ENCODE measurements at regions not wholly inside any gene's neighbourhood (a gene's known extent, or its start where the extent isn't known, plus 50 kb on each side); places are given as distances from the start of the nearest gene placed in this dataset.

DNA sequence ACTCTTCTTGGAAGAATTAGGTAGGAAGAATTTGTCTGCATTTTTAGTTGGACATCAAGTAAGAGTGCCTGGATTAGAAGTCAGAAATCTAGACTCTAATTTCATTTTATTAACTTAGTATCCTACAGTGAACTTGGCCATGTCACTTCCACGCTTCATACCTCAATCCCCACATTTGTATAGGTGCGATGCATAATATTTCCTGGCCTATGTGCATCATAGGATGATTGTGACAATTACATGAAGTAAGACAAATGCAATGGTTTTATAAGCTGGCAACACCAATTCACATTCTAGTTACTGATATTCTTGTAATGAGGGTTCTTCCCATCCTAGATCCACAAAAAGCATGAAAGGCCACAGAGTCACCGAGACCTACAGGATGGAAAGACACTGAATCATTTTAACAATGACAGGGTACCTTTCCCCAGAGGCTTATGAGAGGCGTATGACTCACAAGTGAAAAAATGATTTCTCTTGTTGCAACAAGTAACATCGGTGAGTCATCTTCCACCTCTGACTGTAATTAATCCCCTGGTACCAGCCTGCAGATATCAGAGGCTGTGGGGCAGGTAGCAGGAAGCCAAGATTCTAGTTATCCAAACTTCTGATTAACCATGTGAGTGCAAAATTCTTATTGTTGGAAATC, 56.0 kb upstream of the OR5AK2 start:
- H3K9me3 ChIP-seq, result no peaks in the 10 kb centered on the region
- TF ChIP-seq POLR2A (IDR thresholded peaks at IDR 0.05) (no peak), CTCF (IDR thresholded peaks at IDR 0.05) (no peak)
- WGBS, 2 donors, result 62 to 72% methylated on average over 5 of the region's 5 CpGs
- H3K4me1 ChIP-seq, result no peaks in the 10 kb centered on the region
- no peak for ATAC-seq
- DNase-seq, result no peak
- H3K27ac ChIP-seq, result no peak overlapping the region
- no peak overlapping the region for H3K4me3 ChIP-seq
- no peaks in the 10 kb centered on the region for H3K27me3 ChIP-seq
- intact Hi-C loops (cut with DNase I), result no loop called here
- no peaks in the 10 kb centered on the region for H3K36me3 ChIP-seq (replicated peaks in 1 of 2; ENCODE audit: insufficient read depth in 1 of 2, low read depth in 2 of 2)

GRCh38 chr11:56923116-56923515, 65.6 kb upstream of the OR5AK2 start:
- no peaks in the 10 kb centered on the region for H3K27me3 ChIP-seq
- H3K36me3 ChIP-seq (replicated peaks in 1 of 2; ENCODE audit: insufficient read depth in 1 of 2, low read depth in 2 of 2), result no peaks in the 10 kb centered on the region
- ATAC-seq (no peak), DNase-seq (no peak)
- H3K9me3 ChIP-seq, result no peaks in the 10 kb centered on the region
- no peak overlapping the region for H3K4me3 ChIP-seq
- TF ChIP-seq POLR2A (IDR thresholded peaks at IDR 0.05), result no peak
- no peak for TF ChIP-seq CTCF (IDR thresholded peaks at IDR 0.05)
- no peak overlapping the region for H3K27ac ChIP-seq
- 23 to 31% methylated on average over 1 of the region's 1 CpG for WGBS, 2 donors
- intact Hi-C loops (cut with DNase I), result no loop called here
- H3K4me1 ChIP-seq, result no peaks in the 10 kb centered on the region

DNA sequence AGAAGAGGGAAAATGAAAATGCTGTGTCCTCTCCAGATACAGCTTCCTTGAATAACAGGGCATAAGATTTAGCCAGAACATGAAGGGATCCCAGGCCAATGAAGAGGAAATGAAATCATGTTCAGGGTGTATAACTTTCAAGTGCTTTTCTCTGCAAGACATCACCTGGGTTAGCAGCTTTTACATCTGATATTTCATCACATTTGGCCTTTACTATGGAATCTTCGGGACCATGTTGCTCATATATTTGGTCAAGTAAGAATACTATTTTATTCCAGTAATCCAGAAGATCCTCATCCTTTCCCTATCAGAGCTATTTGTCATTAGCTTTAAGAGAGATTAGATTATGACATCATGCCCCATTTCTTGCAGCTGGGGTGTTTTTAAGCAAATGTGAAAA, 66.3 kb upstream of the OR5AK2 start:
- DNase-seq (no peak), ATAC-seq (no peak)
- Histone ChIP-seq H3K36me3 (replicated peaks in 1 of 2; ENCODE audit: insufficient read depth in 1 of 2, low read depth in 2 of 2) (no peaks in the 10 kb centered on the region), H3K27me3 (no peaks in the 10 kb centered on the region), H3K9me3 (no peaks in the 10 kb centered on the region), H3K4me1 (no peaks in the 10 kb centered on the region), H3K27ac (no peak overlapping the region), H3K4me3 (no peak overlapping the region)
- intact Hi-C loops (cut with DNase I), result no loop called here
- WGBS, 2 donors, result 76 to 77% methylated on average over 1 of the region's 1 CpG
- TF ChIP-seq CTCF (IDR thresholded peaks at IDR 0.05) (no peak), POLR2A (IDR thresholded peaks at IDR 0.05) (no peak)

- Histone ChIP-seq H3K4me3 (no peak overlapping the region), H3K27ac (no peak overlapping the region), H3K36me3 (replicated peaks in 1 of 2; ENCODE audit: insufficient read depth in 1 of 2, low read depth in 2 of 2) (no peaks in the 10 kb centered on the region), H3K9me3 (no peaks in the 10 kb centered on the region), H3K27me3 (no peaks in the 10 kb centered on the region), H3K4me1 (no peaks in the 10 kb centered on the region)
- TF ChIP-seq POLR2A (IDR thresholded peaks at IDR 0.05) (no peak), CTCF (IDR thresholded peaks at IDR 0.05) (no peak)
- ATAC-seq (no peak), DNase-seq (no peak)
- 47 to 71% methylated on average over 3 of the region's 3 CpGs for WGBS, 2 donors
- intact Hi-C loops (cut with DNase I), result no loop called here
Measured at GRCh38 chr11:56917708-56918400, 70.9 kb upstream of the OR5AK2 start.

DNA sequence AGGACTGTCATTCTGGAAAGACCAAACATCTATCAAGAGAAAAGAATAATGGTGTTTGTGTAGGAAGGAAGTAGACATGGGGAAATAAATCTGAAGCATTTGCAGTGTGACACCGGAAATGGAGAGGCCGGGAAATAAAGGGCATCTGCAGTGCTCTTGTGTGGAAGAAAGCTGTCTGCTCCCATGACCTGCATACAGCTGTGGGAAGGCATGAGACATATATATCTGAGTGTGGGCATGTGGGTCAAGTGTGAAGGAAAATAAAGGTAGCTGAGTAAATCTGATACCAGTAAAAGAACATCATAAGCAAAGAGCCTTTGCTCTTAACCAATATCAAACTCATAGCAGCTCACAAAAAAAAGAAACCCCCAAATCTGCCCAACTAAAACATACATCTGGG, 72.1 kb upstream of the OR5AK2 start:
- Histone ChIP-seq H3K36me3 (replicated peaks in 1 of 2; ENCODE audit: insufficient read depth in 1 of 2, low read depth in 2 of 2) (no peaks in the 10 kb centered on the region), H3K9me3 (no peaks in the 10 kb centered on the region), H3K27ac (no peak overlapping the region), H3K4me3 (no peak overlapping the region), H3K4me1 (no peaks in the 10 kb centered on the region), H3K27me3 (no peaks in the 10 kb centered on the region)
- whole genome bisulfite sequencing, 2 donors, result 46 to 56% methylated on average over 2 of the region's 2 CpGs
- intact Hi-C loops (cut with DNase I), result no loop called here
- DNase-seq (no peak), ATAC-seq (no peak)
- TF ChIP-seq CTCF (IDR thresholded peaks at IDR 0.05), result no peak
- TF ChIP-seq POLR2A (IDR thresholded peaks at IDR 0.05), result no peak
